ENCODE measurements at regions not wholly inside any gene's neighbourhood (a gene's known extent, or its start where the extent isn't known, plus 50 kb on each side); places are given as distances from the start of the nearest gene placed in this dataset.

- TF ChIP-seq SREBF2 (IDR thresholded peaks at IDR 0.05) (no peak), NR3C1 (IDR thresholded peaks at IDR 0.05) (no peak), HOXA7 (CRISPR knock-in tag; IDR thresholded peaks at IDR 0.05) (no peak)
- TF ChIP-seq, protein P1, sequence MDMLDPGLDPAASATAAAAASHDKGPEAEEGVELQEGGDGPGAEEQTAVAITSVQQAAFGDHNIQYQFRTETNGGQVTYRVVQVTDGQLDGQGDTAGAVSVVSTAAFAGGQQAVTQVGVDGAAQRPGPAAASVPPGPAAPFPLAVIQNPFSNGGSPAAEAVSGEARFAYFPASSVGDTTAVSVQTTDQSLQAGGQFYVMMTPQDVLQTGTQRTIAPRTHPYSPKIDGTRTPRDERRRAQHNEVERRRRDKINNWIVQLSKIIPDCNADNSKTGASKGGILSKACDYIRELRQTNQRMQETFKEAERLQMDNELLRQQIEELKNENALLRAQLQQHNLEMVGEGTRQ (IDR thresholded peaks at IDR 0.05), result no peak
Observed at GRCh38 chr19:31555634-31556215, 206.5 kb upstream of the TSHZ3 start (continued).

GRCh38 chr19:31559494-31559893 lies 210.3 kb upstream of the TSHZ3 start:
- ChIA-PET CTCF (interaction anchor here (1.0 to 1.1 kb wide), 2 partner anchors 10 to 16 kb away, joined by 3 read pairs; no protein-coding TSS in a partner anchor), POLR2A (no interaction called here)
- no peak overlapping the region for H3K4me2 ChIP-seq
- DNase-seq (ENCODE audit: low read depth in 1 of 2, low spot score in 1 of 2), result no peak
- FAIRE-seq, result peak; percentile 7
- H3K27ac ChIP-seq, result no peak overlapping the region
- no peak for ATAC-seq
- H3K4me1 ChIP-seq, result no peaks in the 10 kb centered on the region
- H3K9me3 ChIP-seq, result peaks cover 38% of the 10 kb centered on the region
- TF ChIP-seq HOXB13 (CRISPR knock-in tag; IDR thresholded peaks at IDR 0.05; ENCODE audit: low read depth) (no peak), SMC3 (IDR thresholded peaks at IDR 0.05) (no peak), PBX3 (IDR thresholded peaks at IDR 0.05) (no peak), FOSL2 (IDR thresholded peaks at IDR 0.05) (no peak), FOSL2 (CRISPR knock-in tag; IDR thresholded peaks at IDR 0.05) (no peak), CHD4 (IDR thresholded peaks at IDR 0.05; ENCODE audit: borderline replicate concordance) (no peak), MAFK (IDR thresholded peaks at IDR 0.05; ENCODE audit: partially characterized antibody) (no peak), EHMT2 (IDR thresholded peaks at IDR 0.05; ENCODE audit: low read depth) (no peak), POLR2A (IDR thresholded peaks at IDR 0.05; ENCODE audit: low read length) (no peak), RFX5 (IDR thresholded peaks at IDR 0.05) (no peak), HDAC2 (IDR thresholded peaks at IDR 0.05) (no peak), HMGXB4 (CRISPR knock-in tag; IDR thresholded peaks at IDR 0.05; ENCODE audit: borderline replicate concordance) (no peak), HEYL (CRISPR knock-in tag; IDR thresholded peaks at IDR 0.05) (no peak), CBX2 (IDR thresholded peaks at IDR 0.05; ENCODE audit: borderline replicate concordance, low read depth) (no peak), EHF (CRISPR knock-in tag; IDR thresholded peaks at IDR 0.05) (no peak), NFE2L2 (conservative IDR thresholded peaks at IDR 0.05; ENCODE audit: low read length) (no peak), TFCP2L1 (CRISPR knock-in tag; IDR thresholded peaks at IDR 0.05) (no peak)
- TF ChIP-seq, protein P1 (IDR thresholded peaks at IDR 0.05), result no peak
- TF ChIP-seq, protein P2, sequence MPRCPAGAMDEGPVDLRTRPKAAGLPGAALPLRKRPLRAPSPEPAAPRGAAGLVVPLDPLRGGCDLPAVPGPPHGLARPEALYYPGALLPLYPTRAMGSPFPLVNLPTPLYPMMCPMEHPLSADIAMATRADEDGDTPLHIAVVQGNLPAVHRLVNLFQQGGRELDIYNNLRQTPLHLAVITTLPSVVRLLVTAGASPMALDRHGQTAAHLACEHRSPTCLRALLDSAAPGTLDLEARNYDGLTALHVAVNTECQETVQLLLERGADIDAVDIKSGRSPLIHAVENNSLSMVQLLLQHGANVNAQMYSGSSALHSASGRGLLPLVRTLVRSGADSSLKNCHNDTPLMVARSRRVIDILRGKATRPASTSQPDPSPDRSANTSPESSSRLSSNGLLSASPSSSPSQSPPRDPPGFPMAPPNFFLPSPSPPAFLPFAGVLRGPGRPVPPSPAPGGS (IDR thresholded peaks at IDR 0.05), result no peak
- no peak overlapping the region for H3K4me3 ChIP-seq
- 4% methylated on average over 3 of the region's 3 CpGs for WGBS (ENCODE audit: missing lambda C conversion rate)

Measured in A549 (cell line).